ENCODE measurements at regions not wholly inside any gene's neighbourhood (a gene's known extent, or its start where the extent isn't known, plus 50 kb on each side); places are given as distances from the start of the nearest gene placed in this dataset.

DNA sequence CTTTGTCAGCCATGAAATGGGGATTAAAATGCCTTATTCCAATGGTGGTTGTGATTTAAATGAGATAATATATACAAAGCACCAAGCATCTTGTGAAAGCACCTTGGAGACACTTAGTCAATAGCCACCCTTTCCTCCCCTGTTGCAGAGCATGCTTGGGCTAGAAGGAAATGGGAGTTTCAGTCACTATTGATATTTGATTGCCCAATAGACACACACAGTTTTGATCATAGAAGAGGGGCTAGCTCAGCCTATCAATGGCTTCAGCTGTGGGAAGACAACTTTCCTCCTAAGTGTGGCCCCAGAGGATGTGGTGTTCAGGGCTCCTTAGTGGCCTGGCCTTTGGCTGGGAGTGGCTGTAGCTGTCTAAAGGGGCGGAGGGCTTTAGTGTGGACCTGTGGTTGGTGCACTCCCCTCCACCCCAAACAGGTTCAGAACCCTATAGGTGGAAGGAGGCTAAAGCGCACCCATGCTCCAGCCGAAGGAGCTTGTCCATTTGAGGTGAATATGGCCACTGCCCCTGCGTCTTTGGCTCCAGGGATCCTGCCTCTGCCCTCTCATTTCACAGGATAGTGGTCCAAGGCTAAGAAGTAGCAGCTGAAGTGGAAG, 132.3 kb downstream of the TMEM30B start:
- TF ChIP-seq, protein P1, sequence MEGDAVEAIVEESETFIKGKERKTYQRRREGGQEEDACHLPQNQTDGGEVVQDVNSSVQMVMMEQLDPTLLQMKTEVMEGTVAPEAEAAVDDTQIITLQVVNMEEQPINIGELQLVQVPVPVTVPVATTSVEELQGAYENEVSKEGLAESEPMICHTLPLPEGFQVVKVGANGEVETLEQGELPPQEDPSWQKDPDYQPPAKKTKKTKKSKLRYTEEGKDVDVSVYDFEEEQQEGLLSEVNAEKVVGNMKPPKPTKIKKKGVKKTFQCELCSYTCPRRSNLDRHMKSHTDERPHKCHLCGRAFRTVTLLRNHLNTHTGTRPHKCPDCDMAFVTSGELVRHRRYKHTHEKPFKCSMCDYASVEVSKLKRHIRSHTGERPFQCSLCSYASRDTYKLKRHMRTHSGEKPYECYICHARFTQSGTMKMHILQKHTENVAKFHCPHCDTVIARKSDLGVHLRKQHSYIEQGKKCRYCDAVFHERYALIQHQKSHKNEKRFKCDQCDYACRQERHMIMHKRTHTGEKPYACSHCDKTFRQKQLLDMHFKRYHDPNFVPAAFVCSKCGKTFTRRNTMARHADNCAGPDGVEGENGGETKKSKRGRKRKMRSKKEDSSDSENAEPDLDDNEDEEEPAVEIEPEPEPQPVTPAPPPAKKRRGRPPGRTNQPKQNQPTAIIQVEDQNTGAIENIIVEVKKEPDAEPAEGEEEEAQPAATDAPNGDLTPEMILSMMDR (IDR thresholded peaks at IDR 0.05; ENCODE audit: unreplicated experiment): no peak
- no peaks in the 10 kb centered on the region for H3K36me3 Mint-ChIP-seq (ENCODE audit: insufficient read depth)
- H3K27ac Mint-ChIP-seq: no peak overlapping the region
- no peaks in the 10 kb centered on the region for H3K27me3 Mint-ChIP-seq
- no peak for DNase-seq (ENCODE audit: low spot score, unreplicated experiment)
- peaks cover 17% of the 10 kb centered on the region for H3K9me3 Mint-ChIP-seq (ENCODE audit: low read depth)
- H3K4me3 Mint-ChIP-seq (ENCODE audit: low read depth): no peak overlapping the region
- peaks cover 6% of the 10 kb centered on the region for H3K4me1 Mint-ChIP-seq (ENCODE audit: low read depth)

DNA sequence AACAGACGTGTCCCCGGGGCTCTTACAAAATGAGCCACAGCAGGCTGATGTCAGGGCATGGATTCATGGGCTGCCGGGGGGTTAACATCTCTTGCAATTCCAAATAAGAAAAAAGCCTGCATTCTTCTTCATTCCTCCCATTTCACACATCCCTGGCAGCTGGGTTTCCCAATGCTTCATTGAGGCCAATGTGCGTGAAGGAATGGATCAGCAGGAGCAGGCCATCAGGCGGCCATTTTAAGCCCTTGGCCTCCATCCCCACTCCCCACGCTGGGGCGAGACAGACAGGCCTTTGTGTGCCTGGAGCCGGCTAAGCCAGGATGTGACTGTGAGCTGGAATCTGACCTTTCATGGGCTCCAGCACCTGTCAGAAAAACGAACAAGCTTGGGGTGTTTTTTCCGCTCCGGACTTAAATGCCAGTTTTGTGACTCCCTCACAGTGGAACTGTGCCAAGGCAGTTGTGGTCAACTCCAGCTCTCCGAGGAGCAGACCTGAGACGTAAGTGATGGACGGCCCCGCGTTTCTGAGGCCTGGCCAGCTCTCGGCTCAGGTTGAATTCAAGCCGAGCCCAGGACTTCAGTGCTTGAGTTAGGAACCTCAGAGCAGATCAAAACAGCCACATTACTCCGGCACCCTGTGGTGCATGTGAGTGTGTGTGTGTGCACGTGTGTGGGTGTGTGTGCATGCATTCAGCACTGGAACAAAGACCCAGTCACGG, 133.1 kb downstream of the TMEM30B start:
- H3K9me3 Mint-ChIP-seq (ENCODE audit: low read depth): peaks cover 26% of the 10 kb centered on the region
- TF ChIP-seq, protein P1 (IDR thresholded peaks at IDR 0.05; ENCODE audit: unreplicated experiment): no peak
- peaks cover 3% of the 10 kb centered on the region for H3K36me3 Mint-ChIP-seq (ENCODE audit: insufficient read depth)
- no peak overlapping the region for H3K27ac Mint-ChIP-seq
- no peak overlapping the region for H3K4me3 Mint-ChIP-seq (ENCODE audit: low read depth)
- no peak for DNase-seq (ENCODE audit: low spot score, unreplicated experiment)
- H3K4me1 Mint-ChIP-seq (ENCODE audit: low read depth): peaks cover 1% of the 10 kb centered on the region
- H3K27me3 Mint-ChIP-seq: no peaks in the 10 kb centered on the region

DNA sequence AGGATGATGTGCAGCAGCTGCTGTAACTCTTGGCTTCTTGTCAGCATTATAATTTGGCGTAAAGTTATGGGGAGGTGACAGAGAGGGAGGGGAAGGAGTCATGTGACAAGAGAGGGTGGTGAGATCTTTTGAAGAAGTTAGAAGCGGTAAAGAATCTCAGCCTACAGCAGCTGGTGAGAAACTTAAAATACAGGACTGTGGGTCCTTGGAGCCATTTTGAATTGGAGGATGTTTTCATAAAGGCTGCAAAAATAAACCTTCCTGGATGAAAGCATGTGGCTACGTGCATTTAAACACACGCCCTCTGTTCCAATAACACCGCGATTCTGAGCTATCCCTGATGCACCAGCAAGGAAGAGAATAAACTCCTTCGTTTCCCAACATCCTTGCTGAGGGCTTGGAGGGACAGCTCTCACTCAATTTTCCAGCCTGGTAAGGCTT, 133.7 kb downstream of the TMEM30B start:
- H3K27me3 Mint-ChIP-seq: no peaks in the 10 kb centered on the region
- peaks cover 28% of the 10 kb centered on the region for H3K9me3 Mint-ChIP-seq (ENCODE audit: low read depth)
- TF ChIP-seq, protein P1 (IDR thresholded peaks at IDR 0.05; ENCODE audit: unreplicated experiment): no peak
- no peak for DNase-seq (ENCODE audit: low spot score, unreplicated experiment)
- H3K4me3 Mint-ChIP-seq (ENCODE audit: low read depth): no peak overlapping the region
- no peaks in the 10 kb centered on the region for H3K4me1 Mint-ChIP-seq (ENCODE audit: low read depth)
- peaks cover 3% of the 10 kb centered on the region for H3K36me3 Mint-ChIP-seq (ENCODE audit: insufficient read depth)
- H3K27ac Mint-ChIP-seq: no peak overlapping the region

DNA sequence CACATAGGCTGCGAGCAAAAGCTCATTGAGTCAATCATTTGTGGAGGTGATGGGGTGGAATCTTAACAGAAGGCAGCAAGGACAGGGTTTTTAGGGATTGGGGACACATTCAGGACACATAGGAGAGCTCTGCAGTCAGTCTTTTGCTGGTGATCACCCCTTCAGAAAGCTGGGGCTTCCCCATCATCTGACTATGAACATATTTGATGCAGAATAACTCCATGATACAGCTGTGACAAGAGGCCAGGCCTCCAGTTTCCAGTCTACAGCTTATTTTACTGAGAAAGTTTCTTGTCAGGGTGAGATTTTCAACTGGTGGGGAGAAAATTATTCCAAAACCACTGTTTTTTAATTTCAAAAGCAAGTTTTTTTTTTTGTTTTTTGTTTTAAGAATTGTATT, 134.2 kb downstream of the TMEM30B start:
- H3K27me3 Mint-ChIP-seq: no peaks in the 10 kb centered on the region
- no peak for DNase-seq (ENCODE audit: low spot score, unreplicated experiment)
- peaks cover 31% of the 10 kb centered on the region for H3K9me3 Mint-ChIP-seq (ENCODE audit: low read depth)
- TF ChIP-seq, protein P1 (IDR thresholded peaks at IDR 0.05; ENCODE audit: unreplicated experiment): no peak
- no peaks in the 10 kb centered on the region for H3K4me1 Mint-ChIP-seq (ENCODE audit: low read depth)
- H3K27ac Mint-ChIP-seq: no peak overlapping the region
- H3K36me3 Mint-ChIP-seq (ENCODE audit: insufficient read depth): peaks cover 3% of the 10 kb centered on the region
- no peak overlapping the region for H3K4me3 Mint-ChIP-seq (ENCODE audit: low read depth)

DNA sequence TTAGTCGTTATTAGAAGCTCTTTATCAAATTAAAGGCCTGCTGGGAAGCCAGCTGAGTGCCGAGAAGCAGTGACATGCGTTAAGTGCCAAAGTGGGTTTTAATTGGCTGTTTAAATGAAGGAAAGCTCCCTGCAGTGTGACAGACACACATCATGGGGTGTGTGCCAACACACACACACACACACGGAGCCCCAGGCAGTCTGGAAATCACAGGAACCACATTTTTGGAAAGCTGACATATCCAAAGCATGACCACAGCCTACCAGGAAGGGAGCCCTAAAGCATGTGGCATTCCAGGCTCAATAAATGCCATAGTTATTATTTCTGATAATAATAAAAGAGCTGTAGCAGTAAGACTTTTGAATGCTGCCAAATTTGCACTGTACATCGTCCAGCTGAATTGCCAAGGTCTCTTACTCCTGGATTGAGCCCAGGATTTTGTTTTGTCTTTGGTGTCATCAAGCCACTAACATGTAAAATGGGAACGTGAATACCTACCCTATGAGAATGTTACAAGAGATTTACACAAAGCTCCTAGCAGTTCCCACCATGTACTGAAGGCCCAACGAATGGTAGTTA, 135.1 kb downstream of the TMEM30B start:
- Mint-ChIP-seq H3K4me1 (ENCODE audit: low read depth) (no peaks in the 10 kb centered on the region), H3K4me3 (ENCODE audit: low read depth) (no peak overlapping the region), H3K27me3 (no peaks in the 10 kb centered on the region), H3K36me3 (ENCODE audit: insufficient read depth) (peaks cover 3% of the 10 kb centered on the region), H3K9me3 (ENCODE audit: low read depth) (peaks cover 28% of the 10 kb centered on the region), H3K27ac (no peak overlapping the region)
- DNase-seq (ENCODE audit: low spot score, unreplicated experiment): no peak
- TF ChIP-seq, protein P1 (IDR thresholded peaks at IDR 0.05; ENCODE audit: unreplicated experiment): no peak

Data from progenitor cell of endocrine pancreas (in vitro differentiated cells).